HepG2 (cell line): ENCODE measurements at regions not wholly inside any gene's neighbourhood (a gene's known extent, or its start where the extent isn't known, plus 50 kb on each side); places are given as distances from the start of the nearest gene placed in this dataset.

Source experiments
- ATAD3A ChIP-seq: sonication (generic); formaldehyde crosslinking; IDR thresholded peaks from 2 replicates; pipeline ENCODE4 v1.4.0; 2020; ENCODE audit warnings: missing genetic modification reagents
- CCAR2 ChIP-seq: fragments of 200-400 bp; formaldehyde crosslinking; optimal IDR thresholded peaks from 2 replicates; pipeline ENCODE3; 2018; ENCODE audit warnings: low read depth, mild to moderate bottlenecking, low read length, moderate library complexity
- EP300 ChIP-seq, 3 experiments: sonication (generic) in 1 of 3; formaldehyde crosslinking in 1 of 3; IDR thresholded peaks; 2 replicates each; pipeline versions ENCODE4 v1.5.1 to v1.6.1; 2011 to 2020; ENCODE audit warnings: low read depth in 2 of 3, low read length in 2 of 3, borderline replicate concordance in 1 of 3, improper control_type of control experiment in 1 of 3, mild to moderate bottlenecking in 1 of 3, missing genetic modification reagents in 1 of 3, moderate library complexity in 1 of 3
- EZH2 ChIP-seq: conservative IDR thresholded peaks from 2 replicates; pipeline ENCODE4 v1.6.1; 2012; ENCODE audit warnings: mild to moderate bottlenecking, low read depth, low read length, moderate library complexity
- NONO ChIP-seq, 2 experiments: fragments of 450-650 bp in 1 of 2; sonication (generic) in 1 of 2; formaldehyde crosslinking in 1 of 2; IDR thresholded peaks in 1 of 2; conservative IDR thresholded peaks in 1 of 2; 2 replicates each; pipeline versions ENCODE4 v1.6.1 to v1.8.0; 2017 to 2022; ENCODE audit warnings: mild to moderate bottlenecking in 1 of 2, missing genetic modification reagents in 1 of 2, moderate library complexity in 1 of 2
- SOX13 ChIP-seq, 3 experiments: fragments of 450-650 bp in 1 of 3; sonication (generic) in 1 of 3; formaldehyde crosslinking in 1 of 3; IDR thresholded peaks in 2 of 3; conservative IDR thresholded peaks in 1 of 3; 2 replicates each; pipeline versions ENCODE4 v1.5.0 to v1.6.1; 2016 to 2020; ENCODE audit warnings: antibody characterized with exemption in 1 of 3, mild to moderate bottlenecking in 1 of 3, missing compliant biosample characterization in 1 of 3, missing genetic modification reagents in 1 of 3, moderate library complexity in 1 of 3
- ZBTB7A ChIP-seq: sonication (generic); formaldehyde crosslinking; IDR thresholded peaks from 2 replicates; pipeline ENCODE4 v1.8.0; 2022; ENCODE audit warnings: mild to moderate bottlenecking, missing genetic modification reagents
- ZNF484 ChIP-seq: sonication (generic); formaldehyde crosslinking; IDR thresholded peaks from 2 replicates; pipeline ENCODE4 v1.5.1; 2020; ENCODE audit warnings: mild to moderate bottlenecking, low read depth, missing genetic modification reagents, borderline replicate concordance
- TF ChIP-seq, protein P1 (sequence below): sonication (generic); formaldehyde crosslinking; IDR thresholded peaks from 2 replicates; pipeline ENCODE4 v1.5.0; 2020; ENCODE audit warnings: mild to moderate bottlenecking, missing genetic modification reagents, moderate library complexity
- TF ChIP-seq, protein P2 (sequence below): sonication (generic); IDR thresholded peaks from 2 replicates; pipeline ENCODE4 v1.6.1; 2016; ENCODE audit warnings: low read depth, borderline replicate concordance
- TF ChIP-seq, protein P3 (sequence below), 2 experiments: IDR thresholded peaks; 2 replicates each; pipeline ENCODE4 v1.6.1; 2011 to 2012; ENCODE audit warnings: low read length in 2 of 2, borderline replicate concordance in 1 of 2, low read depth in 1 of 2, mild to moderate bottlenecking in 1 of 2, moderate library complexity in 1 of 2

DNA sequence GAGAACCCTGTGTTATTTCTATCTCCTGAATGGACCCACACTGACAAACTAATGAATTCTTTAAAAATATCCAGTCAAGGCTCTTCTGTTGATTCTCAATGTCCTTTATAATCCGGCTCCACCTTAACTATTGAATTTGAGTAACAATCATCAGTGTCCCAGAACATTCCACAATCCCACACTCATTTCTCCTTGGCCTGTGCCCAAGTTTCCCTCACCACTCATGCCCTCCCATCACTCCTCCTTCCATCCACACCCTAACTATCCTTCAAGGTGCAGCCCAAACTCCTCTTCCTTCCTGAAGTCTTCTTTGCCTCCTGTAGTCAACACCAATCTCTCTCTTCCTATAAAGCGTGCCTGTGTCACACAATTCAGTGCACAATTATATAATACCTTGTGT is 106.1 kb downstream of the NUDT12 start:
- TF ChIP-seq ZBTB7A (CRISPR knock-in tag) = no peak
- no peak for TF ChIP-seq EZH2
- TF ChIP-seq, protein P1, sequence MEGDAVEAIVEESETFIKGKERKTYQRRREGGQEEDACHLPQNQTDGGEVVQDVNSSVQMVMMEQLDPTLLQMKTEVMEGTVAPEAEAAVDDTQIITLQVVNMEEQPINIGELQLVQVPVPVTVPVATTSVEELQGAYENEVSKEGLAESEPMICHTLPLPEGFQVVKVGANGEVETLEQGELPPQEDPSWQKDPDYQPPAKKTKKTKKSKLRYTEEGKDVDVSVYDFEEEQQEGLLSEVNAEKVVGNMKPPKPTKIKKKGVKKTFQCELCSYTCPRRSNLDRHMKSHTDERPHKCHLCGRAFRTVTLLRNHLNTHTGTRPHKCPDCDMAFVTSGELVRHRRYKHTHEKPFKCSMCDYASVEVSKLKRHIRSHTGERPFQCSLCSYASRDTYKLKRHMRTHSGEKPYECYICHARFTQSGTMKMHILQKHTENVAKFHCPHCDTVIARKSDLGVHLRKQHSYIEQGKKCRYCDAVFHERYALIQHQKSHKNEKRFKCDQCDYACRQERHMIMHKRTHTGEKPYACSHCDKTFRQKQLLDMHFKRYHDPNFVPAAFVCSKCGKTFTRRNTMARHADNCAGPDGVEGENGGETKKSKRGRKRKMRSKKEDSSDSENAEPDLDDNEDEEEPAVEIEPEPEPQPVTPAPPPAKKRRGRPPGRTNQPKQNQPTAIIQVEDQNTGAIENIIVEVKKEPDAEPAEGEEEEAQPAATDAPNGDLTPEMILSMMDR (CRISPR knock-in tag) = no peak
- no peak for TF ChIP-seq ZNF484
- TF ChIP-seq SOX13 (IDR thresholded peaks at IDR 0.05) = no peak
- TF ChIP-seq SOX13 (CRISPR knock-in tag; conservative IDR thresholded peaks at IDR 0.05 in 1 of 2, IDR thresholded peaks at IDR 0.05 in 1 of 2) = no peak
- no peak for TF ChIP-seq NONO (IDR thresholded peaks at IDR 0.05)
- TF ChIP-seq NONO (CRISPR knock-in tag; conservative IDR thresholded peaks at IDR 0.05) = no peak
- TF ChIP-seq, protein P2, sequence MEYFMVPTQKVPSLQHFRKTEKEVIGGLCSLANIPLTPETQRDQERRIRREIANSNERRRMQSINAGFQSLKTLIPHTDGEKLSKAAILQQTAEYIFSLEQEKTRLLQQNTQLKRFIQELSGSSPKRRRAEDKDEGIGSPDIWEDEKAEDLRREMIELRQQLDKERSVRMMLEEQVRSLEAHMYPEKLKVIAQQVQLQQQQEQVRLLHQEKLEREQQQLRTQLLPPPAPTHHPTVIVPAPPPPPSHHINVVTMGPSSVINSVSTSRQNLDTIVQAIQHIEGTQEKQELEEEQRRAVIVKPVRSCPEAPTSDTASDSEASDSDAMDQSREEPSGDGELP = no peak
- TF ChIP-seq, protein P3, sequence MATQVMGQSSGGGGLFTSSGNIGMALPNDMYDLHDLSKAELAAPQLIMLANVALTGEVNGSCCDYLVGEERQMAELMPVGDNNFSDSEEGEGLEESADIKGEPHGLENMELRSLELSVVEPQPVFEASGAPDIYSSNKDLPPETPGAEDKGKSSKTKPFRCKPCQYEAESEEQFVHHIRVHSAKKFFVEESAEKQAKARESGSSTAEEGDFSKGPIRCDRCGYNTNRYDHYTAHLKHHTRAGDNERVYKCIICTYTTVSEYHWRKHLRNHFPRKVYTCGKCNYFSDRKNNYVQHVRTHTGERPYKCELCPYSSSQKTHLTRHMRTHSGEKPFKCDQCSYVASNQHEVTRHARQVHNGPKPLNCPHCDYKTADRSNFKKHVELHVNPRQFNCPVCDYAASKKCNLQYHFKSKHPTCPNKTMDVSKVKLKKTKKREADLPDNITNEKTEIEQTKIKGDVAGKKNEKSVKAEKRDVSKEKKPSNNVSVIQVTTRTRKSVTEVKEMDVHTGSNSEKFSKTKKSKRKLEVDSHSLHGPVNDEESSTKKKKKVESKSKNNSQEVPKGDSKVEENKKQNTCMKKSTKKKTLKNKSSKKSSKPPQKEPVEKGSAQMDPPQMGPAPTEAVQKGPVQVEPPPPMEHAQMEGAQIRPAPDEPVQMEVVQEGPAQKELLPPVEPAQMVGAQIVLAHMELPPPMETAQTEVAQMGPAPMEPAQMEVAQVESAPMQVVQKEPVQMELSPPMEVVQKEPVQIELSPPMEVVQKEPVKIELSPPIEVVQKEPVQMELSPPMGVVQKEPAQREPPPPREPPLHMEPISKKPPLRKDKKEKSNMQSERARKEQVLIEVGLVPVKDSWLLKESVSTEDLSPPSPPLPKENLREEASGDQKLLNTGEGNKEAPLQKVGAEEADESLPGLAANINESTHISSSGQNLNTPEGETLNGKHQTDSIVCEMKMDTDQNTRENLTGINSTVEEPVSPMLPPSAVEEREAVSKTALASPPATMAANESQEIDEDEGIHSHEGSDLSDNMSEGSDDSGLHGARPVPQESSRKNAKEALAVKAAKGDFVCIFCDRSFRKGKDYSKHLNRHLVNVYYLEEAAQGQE (IDR thresholded peaks at IDR 0.05; ENCODE audit: borderline replicate concordance in 1 of 2, low read depth in 1 of 2, low read length in 2 of 2) = no peak
- TF ChIP-seq ATAD3A (CRISPR knock-in tag) = no peak
- no peak for TF ChIP-seq EP300 (IDR thresholded peaks at IDR 0.05; ENCODE audit: low read depth in 2 of 2, low read length in 2 of 2)
- TF ChIP-seq EP300 (CRISPR knock-in tag; IDR thresholded peaks at IDR 0.05; ENCODE audit: borderline replicate concordance) = no peak
- no peak for TF ChIP-seq CCAR2
